ENCODE measurements at regions not wholly inside any gene's neighbourhood (a gene's known extent, or its start where the extent isn't known, plus 50 kb on each side); places are given as distances from the start of the nearest gene placed in this dataset.

GRCh38 chr6:164247106-164247505, 832.6 kb downstream of the QKI start:
- no peak overlapping the region for H3K4me3 ChIP-seq (ENCODE audit: low read depth, low read length)
- DNase-seq (ENCODE audit: low read depth) = no peak
- TF ChIP-seq CTCF (IDR thresholded peaks at IDR 0.05; ENCODE audit: control insufficient read depth, extremely low read depth, insufficient read depth) = no peak

GRCh38 chr6:164246082-164246481, 831.6 kb downstream of the QKI start:
- no peak for TF ChIP-seq CTCF (IDR thresholded peaks at IDR 0.05; ENCODE audit: control insufficient read depth, extremely low read depth, insufficient read depth)
- DNase-seq (ENCODE audit: low read depth) = no peak
- no peak overlapping the region for H3K4me3 ChIP-seq (ENCODE audit: low read depth, low read length)

- DNase-seq (ENCODE audit: low read depth) = no peak
- no peak for TF ChIP-seq CTCF (IDR thresholded peaks at IDR 0.05; ENCODE audit: control insufficient read depth, extremely low read depth, insufficient read depth)
- no peak overlapping the region for H3K4me3 ChIP-seq (ENCODE audit: low read depth, low read length)
Measured at GRCh38 chr6:164243949-164244348, 829.4 kb downstream of the QKI start.

GRCh38 chr6:164243012-164243610, 828.6 kb downstream of the QKI start:
- no peak for TF ChIP-seq CTCF (IDR thresholded peaks at IDR 0.05; ENCODE audit: control insufficient read depth, extremely low read depth, insufficient read depth)
- no peak for DNase-seq (ENCODE audit: low read depth)

GRCh38 chr6:164230804-164231203, 816.3 kb downstream of the QKI start:
- DNase-seq (ENCODE audit: low read depth) = no peak
- H3K4me3 ChIP-seq (ENCODE audit: low read depth, low read length) = no peak overlapping the region
- TF ChIP-seq CTCF (IDR thresholded peaks at IDR 0.05; ENCODE audit: control insufficient read depth, extremely low read depth, insufficient read depth) = no peak

More at GRCh38 chr6:164243012-164243610, 828.6 kb downstream of the QKI start:
- H3K4me3 ChIP-seq (ENCODE audit: low read depth, low read length) = no peak overlapping the region

- DNase-seq (ENCODE audit: low read depth) = no peak
- no peak for TF ChIP-seq CTCF (IDR thresholded peaks at IDR 0.05; ENCODE audit: control insufficient read depth, extremely low read depth, insufficient read depth)
- no peak overlapping the region for H3K4me3 ChIP-seq (ENCODE audit: low read depth, low read length)
Measured at GRCh38 chr6:164230259-164230658, 815.7 kb downstream of the QKI start.

GRCh38 chr6:164229716-164230115, 815.2 kb downstream of the QKI start:
- no peak for TF ChIP-seq CTCF (IDR thresholded peaks at IDR 0.05; ENCODE audit: control insufficient read depth, extremely low read depth, insufficient read depth)
- no peak for DNase-seq (ENCODE audit: low read depth)
- H3K4me3 ChIP-seq (ENCODE audit: low read depth, low read length) = no peak overlapping the region
